Hepatic stellate cell (primary cell): ENCODE measurements at regions not wholly inside any gene's neighbourhood (a gene's known extent, or its start where the extent isn't known, plus 50 kb on each side); places are given as distances from the start of the nearest gene placed in this dataset.

Experiments used
- DNase-seq: peaks from one replicate; pipeline ENCODE4 v3.0.0; 2011; ENCODE audit warnings: low spot score

- peak; percentile 69 for DNase-seq
Observed at GRCh38 chr12:19712041-19712440, 272.7 kb downstream of the AEBP2 start.

GRCh38 chr12:19718401-19718800 lies 279.1 kb downstream of the AEBP2 start:
- DNase-seq = no peak

- DNase-seq = no peak
Observed at GRCh38 chr12:19719672-19720071, 280.4 kb downstream of the AEBP2 start.

GRCh38 chr12:19726122-19726521 lies 286.8 kb downstream of the AEBP2 start:
- DNase-seq = no peak

GRCh38 chr12:19726592-19726991 lies 287.3 kb downstream of the AEBP2 start:
- no peak for DNase-seq

- no peak for DNase-seq
Observed at GRCh38 chr12:19737019-19737418, 297.7 kb downstream of the AEBP2 start.

- DNase-seq = peak; percentile 52
Observed at GRCh38 chr12:19739195-19739776, 300.0 kb downstream of the AEBP2 start.

GRCh38 chr12:19740472-19741131 lies 301.3 kb downstream of the AEBP2 start:
- DNase-seq = no peak

GRCh38 chr12:19741132-19741489 lies 301.8 kb downstream of the AEBP2 start:
- no peak for DNase-seq

- no peak for DNase-seq
Observed at GRCh38 chr12:19744705-19745218, 305.5 kb downstream of the AEBP2 start.

- DNase-seq = no peak
Observed at GRCh38 chr12:19746471-19746870, 307.2 kb downstream of the AEBP2 start.

GRCh38 chr12:19749906-19750574 lies 310.7 kb downstream of the AEBP2 start:
- DNase-seq = no peak

- no peak for DNase-seq
Observed at GRCh38 chr12:19751078-19751477, 311.8 kb downstream of the AEBP2 start.

- DNase-seq = no peak
Observed at GRCh38 chr12:19752712-19753111, 313.4 kb downstream of the AEBP2 start.

- DNase-seq = no peak
Observed at GRCh38 chr12:19755136-19755535, 315.8 kb downstream of the AEBP2 start.

- no peak for DNase-seq
Observed at GRCh38 chr12:19757317-19757877, 318.1 kb downstream of the AEBP2 start.

- DNase-seq = no peak
Observed at GRCh38 chr12:19759227-19759626, 319.9 kb downstream of the AEBP2 start.

GRCh38 chr12:19760611-19761010 lies 321.3 kb downstream of the AEBP2 start:
- DNase-seq = no peak

- DNase-seq = no peak
Observed at GRCh38 chr12:19761463-19761862, 322.2 kb downstream of the AEBP2 start.

GRCh38 chr12:19763488-19763887 lies 324.2 kb downstream of the AEBP2 start:
- DNase-seq = no peak

- DNase-seq = no peak
Observed at GRCh38 chr12:19764408-19764807, 325.1 kb downstream of the AEBP2 start.

GRCh38 chr12:19771858-19772257 lies 332.6 kb downstream of the AEBP2 start:
- peak; percentile 79 for DNase-seq

- DNase-seq = no peak
Observed at GRCh38 chr12:19772776-19773175, 333.5 kb downstream of the AEBP2 start.
